ENCODE measurements at regions not wholly inside any gene's neighbourhood (a gene's known extent, or its start where the extent isn't known, plus 50 kb on each side); places are given as distances from the start of the nearest gene placed in this dataset.
"Not testable (repeated sequence)": the region's sequence is repeated elsewhere in the genome, so short reads cannot be mapped to it uniquely, and the experiment has no call there.

GRCh38 chr6:27132282-27132531 lies 115.3 kb upstream of the PRSS16 start:
- in situ Hi-C loops (cut with HindIII; ENCODE audit: extremely low pct_ligation_motif_present, low pct_unique_long_range_greater_than_20kb); intact Hi-C loops (cut with micrococcal nuclease; ENCODE audit: unreplicated experiment); H3K79me2 ChIP-seq (ENCODE audit: insufficient read depth, low read length); H4K20me1 ChIP-seq (ENCODE audit: insufficient read depth, low read length); H3K9me3 ChIP-seq (ENCODE audit: low read length); H2AFZ ChIP-seq (ENCODE audit: low read length); H3K36me3 ChIP-seq (replicated peaks in 1 of 2; ENCODE audit: control insufficient read depth in 1 of 2, insufficient read depth in 2 of 2, low read length in 2 of 2); CTCF ChIA-PET (ENCODE audit: low intra/inter-chr PET ratio, low total read pairs); FAIRE-seq: not testable (repeated sequence)
- ATAC-seq (peak; percentile 21), DNase-seq (ENCODE audit: low spot score) (peak; percentile 40)
- H3K4me2 ChIP-seq (ENCODE audit: low read depth, low read length), result peak overlapping the region; percentile 65
- peak overlapping the region; percentile 78 for H3K27ac ChIP-seq (ENCODE audit: extremely low read length, insufficient read depth, low read length)
- H3K27me3 ChIP-seq (ENCODE audit: control insufficient read depth in 1 of 2, insufficient read depth in 2 of 2, low read length in 2 of 2), result peaks cover 2 to 38% of the 10 kb centered on the region in 2 experiments; a peak in 4 of 5 replicates
- peak overlapping the region; percentile 61 for H3K9ac ChIP-seq (ENCODE audit: insufficient read depth, low read depth, low read length)
- POLR2A ChIA-PET, result interaction anchor here (0.5 to 2.9 kb wide), 6 partner anchors 15 to 1008 kb away, joined by 3 to 24 read pairs (median 3); a partner anchor contains a TSS
- H3K4me1 ChIP-seq (ENCODE audit: insufficient read depth, low read length), result peaks cover 41% of the 10 kb centered on the region
- BruUV-seq (replicated peaks), result TSS peak; percentile 93
- H3K4me3 ChIP-seq (replicated peaks in 1 of 3; ENCODE audit: insufficient read depth in 1 of 3, low read depth in 2 of 3, low read length in 3 of 3), result peak overlapping the region; percentile 40 to 62 (median 41); a peak in 5 of 6 replicates
- WGBS (ENCODE audit: low lambda C conversion rate), result 9% methylated on average over 8 of the region's 14 CpGs
- peak; percentile 33 for TF ChIP-seq ZNF574 (CRISPR knock-in tag; IDR thresholded peaks at IDR 0.05)
- TF ChIP-seq HMGXB4 (CRISPR knock-in tag; IDR thresholded peaks at IDR 0.05; ENCODE audit: borderline replicate concordance in 1 of 2, low read depth in 1 of 2), result peak in 1 of 2 experiments; percentile 8; a peak in 1 of 4 replicates
- TF ChIP-seq ZBED4 (CRISPR knock-in tag; IDR thresholded peaks at IDR 0.05; ENCODE audit: borderline replicate concordance), result 0 out of 2 replicates have a peak, but pooled peaks have one; percentile 9
- TF ChIP-seq ZNF256 (CRISPR knock-in tag; conservative IDR thresholded peaks at IDR 0.05), result 0 out of 2 replicates have a peak, but pooled peaks have one; percentile 31
- TF ChIP-seq ZNF589 (CRISPR knock-in tag; conservative IDR thresholded peaks at IDR 0.05), result 0 out of 2 replicates have a peak, but pooled peaks have one; percentile 25
- TF ChIP-seq, protein P1, sequence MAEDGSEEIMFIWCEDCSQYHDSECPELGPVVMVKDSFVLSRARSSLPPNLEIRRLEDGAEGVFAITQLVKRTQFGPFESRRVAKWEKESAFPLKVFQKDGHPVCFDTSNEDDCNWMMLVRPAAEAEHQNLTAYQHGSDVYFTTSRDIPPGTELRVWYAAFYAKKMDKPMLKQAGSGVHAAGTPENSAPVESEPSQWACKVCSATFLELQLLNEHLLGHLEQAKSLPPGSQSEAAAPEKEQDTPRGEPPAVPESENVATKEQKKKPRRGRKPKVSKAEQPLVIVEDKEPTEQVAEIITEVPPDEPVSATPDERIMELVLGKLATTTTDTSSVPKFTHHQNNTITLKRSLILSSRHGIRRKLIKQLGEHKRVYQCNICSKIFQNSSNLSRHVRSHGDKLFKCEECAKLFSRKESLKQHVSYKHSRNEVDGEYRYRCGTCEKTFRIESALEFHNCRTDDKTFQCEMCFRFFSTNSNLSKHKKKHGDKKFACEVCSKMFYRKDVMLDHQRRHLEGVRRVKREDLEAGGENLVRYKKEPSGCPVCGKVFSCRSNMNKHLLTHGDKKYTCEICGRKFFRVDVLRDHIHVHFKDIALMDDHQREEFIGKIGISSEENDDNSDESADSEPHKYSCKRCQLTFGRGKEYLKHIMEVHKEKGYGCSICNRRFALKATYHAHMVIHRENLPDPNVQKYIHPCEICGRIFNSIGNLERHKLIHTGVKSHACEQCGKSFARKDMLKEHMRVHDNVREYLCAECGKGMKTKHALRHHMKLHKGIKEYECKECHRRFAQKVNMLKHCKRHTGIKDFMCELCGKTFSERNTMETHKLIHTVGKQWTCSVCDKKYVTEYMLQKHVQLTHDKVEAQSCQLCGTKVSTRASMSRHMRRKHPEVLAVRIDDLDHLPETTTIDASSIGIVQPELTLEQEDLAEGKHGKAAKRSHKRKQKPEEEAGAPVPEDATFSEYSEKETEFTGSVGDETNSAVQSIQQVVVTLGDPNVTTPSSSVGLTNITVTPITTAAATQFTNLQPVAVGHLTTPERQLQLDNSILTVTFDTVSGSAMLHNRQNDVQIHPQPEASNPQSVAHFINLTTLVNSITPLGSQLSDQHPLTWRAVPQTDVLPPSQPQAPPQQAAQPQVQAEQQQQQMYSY (CRISPR knock-in tag; IDR thresholded peaks at IDR 0.05), result 0 out of 2 replicates have a peak, but pooled peaks have one; percentile 2
- TF ChIP-seq DZIP1 (CRISPR knock-in tag; IDR thresholded peaks at IDR 0.05), result 0 out of 2 replicates have a peak, but pooled peaks have one; percentile 51

Data from HepG2 (cell line).